HG02852 (cell line): ENCODE measurements at regions not wholly inside any gene's neighbourhood (a gene's known extent, or its start where the extent isn't known, plus 50 kb on each side); places are given as distances from the start of the nearest gene placed in this dataset.

ENCODE experiments used
- ATAC-seq: cut with Tn5 transposase; IDR thresholded peaks from one replicate; pipeline ENCODE4 v1.9.1; 2021; ENCODE audit warnings: mild to moderate bottlenecking, moderate library complexity; ENCODE audit not compliant: unreplicated experiment

DNA sequence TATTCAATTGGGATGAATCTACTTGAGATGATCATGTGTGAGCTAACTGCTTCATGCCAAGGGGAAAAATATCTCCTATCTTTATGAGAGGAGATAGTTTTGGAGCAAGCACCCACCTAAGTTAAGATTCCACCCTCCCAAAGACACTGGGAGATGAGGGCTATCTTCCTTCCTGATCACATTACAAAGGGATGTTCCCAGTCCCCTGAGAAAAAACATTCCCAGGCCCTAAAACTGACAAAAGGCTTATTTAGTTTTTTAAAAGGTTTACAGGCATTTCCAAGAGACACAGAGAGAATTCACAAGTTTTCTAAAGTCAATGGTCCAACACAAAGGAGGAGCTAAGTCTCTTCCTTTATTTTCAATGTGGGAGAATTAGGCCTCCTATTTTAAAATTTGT is 401.5 kb downstream of the FBXO15 start:
- ATAC-seq = no peak

DNA sequence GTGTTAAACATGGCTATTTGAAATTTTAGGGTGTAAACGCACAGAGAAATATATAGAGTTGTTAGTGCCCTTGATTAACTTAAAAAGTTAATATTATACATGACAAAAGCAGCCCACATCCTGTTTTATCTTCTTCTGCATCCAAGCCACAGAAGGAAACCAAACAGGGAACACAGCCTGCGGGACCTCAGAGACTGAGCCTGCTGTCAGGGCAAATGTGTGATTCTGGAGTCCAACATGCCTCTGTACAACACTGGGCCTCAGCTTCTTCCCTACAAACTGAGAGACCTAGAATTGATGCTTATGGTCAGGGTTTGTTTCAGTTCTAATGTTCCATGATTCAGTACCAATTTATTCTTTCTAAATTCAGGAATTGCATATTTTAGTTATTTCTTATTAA is 404.7 kb downstream of the FBXO15 start:
- ATAC-seq = no peak

DNA sequence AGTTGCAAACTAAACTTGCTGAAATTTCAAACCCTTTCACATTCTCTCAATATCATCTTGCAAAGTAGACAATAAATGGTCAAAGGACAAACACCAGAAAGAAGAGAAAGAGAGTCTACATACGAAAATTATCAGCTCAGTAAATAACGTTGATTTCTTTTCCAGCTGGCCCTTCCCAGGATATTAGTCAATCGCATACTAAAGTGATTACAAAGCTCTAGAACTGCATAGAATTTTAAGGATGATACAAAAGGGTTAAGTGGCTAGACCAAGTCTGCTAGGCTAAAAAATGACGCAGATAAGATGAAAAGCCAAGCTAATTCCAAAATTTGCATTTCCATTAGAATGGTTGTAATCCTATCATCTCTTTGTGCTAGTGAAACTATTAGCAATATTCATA is 405.7 kb downstream of the FBXO15 start:
- no peak for ATAC-seq

DNA sequence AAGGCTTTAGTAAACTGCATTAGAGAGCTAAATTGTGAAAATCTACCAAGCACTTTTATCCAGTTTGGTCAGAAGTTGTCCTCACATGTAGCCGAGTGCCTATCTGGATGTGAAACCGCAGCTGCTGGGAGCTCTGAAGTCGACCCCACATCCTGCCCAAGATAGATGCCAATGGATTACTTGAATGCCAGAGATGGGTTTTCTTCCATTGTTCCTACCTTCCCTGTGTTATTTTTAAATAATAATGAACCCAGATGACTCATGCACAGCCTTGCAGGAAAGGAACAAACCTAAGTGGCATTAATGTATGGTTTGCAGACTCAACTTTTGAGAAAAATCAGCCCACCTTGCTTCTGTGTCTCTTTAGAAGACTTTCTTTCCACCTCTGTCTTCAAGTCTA is 408.5 kb downstream of the FBXO15 start:
- ATAC-seq = no peak

DNA sequence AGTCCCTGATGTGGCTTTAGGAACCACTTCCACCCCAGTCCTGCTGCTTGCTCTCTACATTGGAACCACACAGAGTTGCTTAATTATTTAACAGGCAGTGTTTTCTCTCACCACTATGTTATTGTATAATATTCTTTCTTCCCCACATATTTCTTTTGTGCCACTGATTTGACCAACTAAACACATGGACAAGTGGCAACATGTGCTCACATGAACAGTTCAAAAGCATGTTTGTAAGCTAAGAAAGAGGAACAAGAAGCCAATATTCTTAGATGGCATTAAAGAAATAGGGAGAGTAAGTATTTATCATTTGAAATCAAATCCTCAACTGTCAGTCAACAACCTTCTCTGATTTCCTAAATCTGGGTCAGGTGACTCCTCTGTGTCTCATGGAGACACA is 409.6 kb downstream of the FBXO15 start:
- ATAC-seq = no peak

DNA sequence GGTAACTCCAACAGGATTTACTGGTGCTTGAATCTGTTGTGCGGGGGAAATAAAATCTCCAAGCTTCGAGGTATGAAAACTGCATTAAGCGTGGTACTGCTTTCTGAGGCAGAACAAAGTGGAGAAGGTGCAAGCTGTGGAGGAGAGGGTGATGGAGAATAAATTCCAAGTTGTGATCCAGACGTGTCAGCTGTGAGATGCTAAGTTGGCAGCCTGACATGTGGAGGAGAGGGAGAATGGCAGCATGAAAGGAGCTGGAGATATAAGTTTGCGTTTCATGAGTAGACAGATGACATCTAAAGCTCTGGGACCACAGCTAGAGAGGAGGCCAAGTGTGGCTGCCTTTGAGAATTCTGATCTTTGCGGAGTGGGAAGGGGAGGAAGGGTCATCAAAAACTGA is 411.8 kb downstream of the FBXO15 start:
- no peak for ATAC-seq

DNA sequence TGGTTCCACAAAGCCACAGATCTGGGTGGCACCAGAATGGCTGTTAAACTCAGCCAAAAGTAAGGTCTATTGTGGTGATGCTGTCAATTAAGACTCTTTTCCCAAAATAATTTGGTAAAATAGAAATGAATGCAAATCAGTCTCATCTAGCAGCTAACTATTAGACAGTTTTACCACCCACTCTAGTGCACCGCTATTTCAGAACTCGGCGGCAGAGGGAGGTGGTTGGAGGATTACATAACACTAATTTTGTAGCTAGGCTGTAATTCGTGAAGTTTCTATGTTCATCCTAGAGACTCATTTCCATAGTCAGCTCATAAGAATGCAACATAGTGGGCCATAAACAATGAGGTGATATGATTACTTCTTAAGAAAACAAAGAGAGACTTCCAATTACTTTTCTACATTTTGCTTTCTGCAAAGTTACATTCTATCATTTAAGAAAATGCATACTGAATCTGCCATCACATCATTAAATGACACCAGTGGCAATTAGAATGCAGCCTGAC is 413.8 kb downstream of the FBXO15 start:
- no peak for ATAC-seq

DNA sequence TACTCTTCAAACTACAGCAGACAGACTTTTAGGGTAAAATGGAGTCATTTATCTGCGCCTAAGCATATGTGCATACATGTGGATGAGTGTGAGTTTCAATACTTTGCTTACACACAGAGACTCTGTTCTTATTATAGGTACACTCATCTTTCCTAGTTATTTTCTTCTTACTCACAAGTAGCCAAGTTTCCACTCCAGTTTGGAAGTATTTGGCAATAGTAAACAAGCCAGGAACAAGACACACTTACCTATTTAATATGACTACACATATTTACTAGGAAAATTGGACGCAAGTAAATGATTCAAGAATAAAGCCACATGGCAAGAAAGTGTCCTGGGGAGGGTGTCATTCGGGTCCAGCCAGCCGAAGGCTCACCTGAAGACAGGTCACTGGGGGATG is 414.3 kb downstream of the FBXO15 start:
- ATAC-seq = no peak

DNA sequence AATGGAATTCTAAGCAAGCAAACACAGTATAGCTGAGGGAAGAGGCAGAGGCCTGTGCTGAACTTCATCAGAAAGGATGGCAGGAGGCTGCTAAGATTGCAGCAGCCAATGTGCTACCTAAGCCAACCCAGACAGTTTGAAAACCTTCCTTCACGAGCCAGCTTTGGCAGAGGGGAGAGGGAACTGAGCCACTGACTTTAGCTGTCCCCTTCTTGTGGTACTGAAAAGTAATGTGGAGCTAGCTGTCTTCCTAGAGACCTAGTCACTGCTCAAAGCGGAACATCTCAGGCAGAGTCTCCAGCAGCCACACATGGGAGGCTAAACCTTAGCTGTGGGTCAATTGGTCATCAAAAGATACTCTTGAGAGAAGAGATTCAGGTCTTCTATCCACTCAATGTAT is 419.0 kb downstream of the FBXO15 start:
- no peak for ATAC-seq

DNA sequence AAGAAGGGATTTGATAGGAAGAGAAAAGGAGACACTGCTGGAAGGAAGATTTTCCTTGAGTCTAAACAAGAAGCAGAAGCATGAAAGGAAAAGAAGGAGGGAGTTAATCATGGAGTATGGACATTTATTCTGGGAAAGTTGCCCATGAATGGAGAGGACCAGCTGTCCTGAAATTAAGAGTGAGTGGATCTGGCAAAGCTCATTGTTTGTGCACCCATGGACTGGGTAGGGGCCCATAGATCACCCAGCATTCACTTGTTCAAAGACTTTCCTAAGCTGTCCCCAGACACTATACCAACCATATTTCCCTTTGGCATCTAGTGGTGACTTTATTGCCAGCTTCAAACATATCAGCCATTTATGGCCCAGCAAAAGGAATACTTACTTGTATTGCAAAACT is 422.7 kb downstream of the FBXO15 start:
- no peak for ATAC-seq

DNA sequence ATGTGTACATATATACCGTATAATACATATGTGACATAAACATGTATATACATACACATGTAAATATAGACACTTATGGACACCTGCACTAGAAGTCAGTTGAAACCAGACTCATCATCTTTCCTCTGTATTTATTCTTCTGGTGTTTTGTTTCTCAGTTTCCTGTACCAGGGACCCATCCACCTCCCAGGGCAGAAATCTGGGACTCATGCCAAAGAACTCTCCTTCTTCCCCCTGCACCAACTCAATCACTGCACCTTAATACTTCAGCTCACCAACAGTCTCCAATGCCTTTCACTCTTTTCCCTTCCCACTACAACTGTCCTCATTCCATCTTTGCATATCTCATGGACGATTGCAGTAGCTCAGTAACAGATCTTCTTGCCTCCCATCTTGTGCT is 428.0 kb downstream of the FBXO15 start:
- no peak for ATAC-seq

DNA sequence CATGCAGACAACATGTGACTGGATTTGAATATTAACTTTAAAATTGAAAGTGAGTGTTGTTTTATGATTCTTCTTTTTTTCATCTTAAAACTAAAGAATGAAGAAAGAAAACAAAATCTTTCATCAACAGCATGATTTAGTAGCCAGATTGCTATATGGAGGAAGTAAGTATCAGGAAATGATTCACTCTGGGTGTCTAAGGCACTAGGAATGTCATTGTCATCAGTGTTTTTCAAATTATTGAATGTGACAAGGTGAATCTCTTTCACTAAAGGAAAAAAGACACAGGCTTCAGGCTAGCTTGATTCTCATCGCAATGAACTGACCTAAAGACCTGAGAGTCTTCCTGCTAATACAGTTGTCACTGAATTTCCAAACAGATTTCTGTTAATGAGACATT is 430.1 kb downstream of the FBXO15 start:
- no peak for ATAC-seq

DNA sequence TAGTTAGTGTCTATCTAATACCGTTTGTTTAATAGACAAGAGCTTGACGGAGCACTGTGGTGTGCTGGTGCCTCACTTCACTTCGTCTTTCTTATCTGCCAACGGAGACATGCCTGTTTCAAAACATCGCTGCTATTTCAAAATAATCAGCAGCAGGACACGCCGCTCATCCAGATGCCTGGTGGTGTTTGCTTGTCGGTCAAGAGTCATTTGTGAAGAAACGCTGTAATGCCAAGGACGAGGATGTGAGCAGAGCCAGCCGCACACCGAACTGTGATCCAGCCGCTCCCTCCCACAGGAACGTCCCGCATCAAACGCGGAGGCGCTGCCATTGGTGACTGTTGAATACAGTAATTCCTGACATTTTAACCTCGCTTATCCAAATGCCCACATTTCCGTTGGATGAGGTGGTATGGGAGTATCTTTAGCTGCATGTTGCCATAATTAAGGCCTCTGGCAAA is 432.4 kb downstream of the FBXO15 start:
- ATAC-seq = no peak

DNA sequence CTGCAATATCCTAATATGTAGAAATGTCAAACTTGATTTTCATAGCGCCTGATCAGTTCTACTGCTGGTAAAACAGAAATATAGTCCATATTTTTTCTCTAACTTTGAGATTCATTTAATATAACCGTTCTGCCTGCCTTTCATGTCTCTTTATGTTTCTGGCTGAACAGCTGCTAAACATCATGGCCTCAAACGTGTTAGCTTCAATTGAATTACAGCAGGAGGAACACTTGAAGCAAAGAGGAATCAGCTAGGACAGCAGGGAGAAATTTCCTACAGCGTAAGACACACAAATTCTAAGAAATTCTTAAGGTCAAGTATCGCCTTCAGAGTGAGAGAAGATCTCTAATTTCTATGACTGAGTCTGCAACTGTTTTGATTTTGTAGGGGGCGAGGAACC is 433.2 kb downstream of the FBXO15 start:
- no peak for ATAC-seq

DNA sequence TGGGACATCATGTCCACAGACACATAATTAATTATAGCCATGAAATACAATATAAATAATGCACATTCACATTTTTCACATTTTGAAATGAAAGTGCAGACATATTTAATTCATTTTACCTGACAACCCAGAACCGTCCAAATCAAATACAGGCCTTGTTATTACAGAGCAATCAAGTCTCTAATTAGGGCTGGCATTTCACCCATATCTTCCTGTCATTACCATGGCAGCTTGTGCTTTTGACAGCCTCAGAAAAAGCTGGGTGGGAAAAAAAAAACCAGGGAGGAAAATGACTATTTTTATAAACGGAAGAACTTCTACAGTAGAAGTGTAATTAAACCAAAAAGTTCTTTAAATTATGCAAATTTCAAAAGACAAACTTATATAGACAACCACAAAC is 436.4 kb downstream of the FBXO15 start:
- no peak for ATAC-seq

DNA sequence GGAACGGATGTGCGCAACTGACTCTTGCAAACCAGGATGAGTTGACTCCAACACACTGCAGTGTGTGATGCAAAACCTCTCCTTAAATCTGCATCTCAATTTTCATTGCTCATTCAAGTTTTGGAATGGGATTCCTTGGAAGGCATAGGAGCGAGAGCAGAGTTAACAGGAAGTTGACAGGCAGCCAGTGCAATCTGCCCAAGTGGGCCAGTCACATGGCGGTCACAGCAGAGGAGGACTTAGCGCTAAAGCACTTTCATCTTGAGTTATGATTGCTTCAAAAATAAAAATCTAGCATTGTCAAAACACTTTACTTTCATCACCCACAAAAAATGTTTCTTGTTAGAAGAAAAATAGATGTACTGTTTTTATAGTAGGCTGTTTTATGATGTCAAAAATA is 439.0 kb downstream of the FBXO15 start:
- no peak for ATAC-seq

DNA sequence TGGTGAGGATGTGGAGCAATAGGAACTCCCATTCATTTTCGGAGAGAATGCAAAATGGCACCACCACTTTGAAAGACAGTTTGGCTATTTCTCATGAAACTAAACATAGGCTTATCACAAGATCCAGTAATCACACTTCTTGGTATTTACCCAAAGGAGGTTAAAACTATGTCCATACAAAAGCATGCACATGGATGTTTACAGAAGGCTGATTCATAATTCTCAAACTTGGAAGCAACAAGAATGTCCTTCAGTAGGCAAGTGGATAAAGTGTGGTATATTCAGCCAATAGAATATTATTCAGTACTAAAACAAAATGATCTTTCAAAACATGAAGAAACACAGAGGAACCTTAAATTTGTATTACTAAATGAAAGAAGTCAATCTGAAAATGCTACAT is 440.6 kb downstream of the FBXO15 start:
- ATAC-seq = no peak

DNA sequence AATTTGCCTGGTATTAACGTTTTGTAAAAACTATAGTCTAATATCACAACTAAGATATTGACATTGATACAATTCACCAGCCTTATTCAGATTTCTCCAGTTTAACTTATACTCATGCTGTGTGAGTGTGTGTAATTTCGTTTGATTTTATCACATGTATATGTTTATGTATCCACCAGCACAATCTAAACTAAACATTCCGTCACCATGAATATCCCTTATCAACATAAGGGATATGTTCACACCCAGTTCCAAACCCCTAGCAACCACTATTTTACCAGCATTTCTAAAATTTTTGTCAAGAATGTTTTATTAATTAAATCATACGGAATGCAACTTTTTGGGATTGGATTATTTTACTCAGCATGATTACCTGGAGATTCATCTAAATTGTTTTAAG is 450.3 kb downstream of the FBXO15 start:
- ATAC-seq = no peak

DNA sequence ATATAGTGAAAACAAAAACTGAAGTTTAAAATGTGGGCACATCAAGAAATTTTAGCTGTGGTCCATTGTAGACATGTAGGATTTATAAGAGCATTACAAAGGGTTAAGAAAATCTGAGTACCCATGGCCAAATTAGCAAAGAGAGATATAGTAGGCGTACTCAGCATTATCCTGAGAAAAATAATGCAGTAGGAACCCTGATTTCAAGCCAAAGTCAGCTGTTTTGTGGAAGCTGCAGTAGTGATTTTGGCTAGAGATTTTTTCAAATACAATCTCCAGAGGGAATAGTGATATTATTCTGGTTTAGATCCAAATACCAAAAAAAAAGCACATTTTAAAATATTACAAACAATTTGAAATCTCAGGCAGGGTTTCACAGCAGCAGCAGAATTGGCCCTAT is 450.9 kb downstream of the FBXO15 start:
- no peak for ATAC-seq

DNA sequence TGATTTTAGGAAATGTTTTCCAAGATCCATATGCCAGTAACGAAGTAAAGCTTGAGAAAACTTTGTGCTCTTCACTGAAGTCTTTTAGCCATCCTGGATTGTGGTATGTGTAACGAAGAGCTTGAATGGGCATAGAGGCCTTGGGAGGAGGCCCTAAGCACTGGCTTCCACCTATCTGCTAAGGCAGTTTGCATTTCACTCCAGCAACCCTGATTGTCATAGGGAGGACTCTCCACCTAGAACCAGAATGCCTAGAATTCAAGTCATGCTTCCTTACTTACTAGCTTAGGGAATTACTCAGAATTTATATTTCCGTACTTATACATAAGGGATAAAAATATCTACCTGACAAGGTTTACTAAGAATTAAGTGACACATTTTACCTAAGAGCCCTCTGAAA is 451.5 kb downstream of the FBXO15 start:
- no peak for ATAC-seq

DNA sequence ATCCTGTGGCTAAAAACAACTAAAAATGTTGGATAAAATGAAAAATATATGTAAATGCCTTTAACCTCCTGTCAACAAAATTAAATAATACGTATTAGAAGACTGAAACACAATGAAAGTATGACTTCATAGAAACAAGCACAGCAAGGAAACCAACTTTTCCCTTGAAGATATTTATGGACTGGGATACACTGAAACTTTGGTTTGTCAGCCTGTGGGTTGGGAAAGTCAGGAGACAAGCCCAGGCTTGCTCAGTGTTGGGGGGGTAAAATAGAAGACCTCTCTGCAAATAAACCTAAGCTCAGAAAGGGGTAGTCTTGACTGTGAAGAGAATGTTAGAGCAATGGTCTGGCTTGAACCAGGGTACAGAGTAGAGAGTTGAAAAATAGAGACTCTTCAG is 454.5 kb downstream of the FBXO15 start:
- no peak for ATAC-seq

DNA sequence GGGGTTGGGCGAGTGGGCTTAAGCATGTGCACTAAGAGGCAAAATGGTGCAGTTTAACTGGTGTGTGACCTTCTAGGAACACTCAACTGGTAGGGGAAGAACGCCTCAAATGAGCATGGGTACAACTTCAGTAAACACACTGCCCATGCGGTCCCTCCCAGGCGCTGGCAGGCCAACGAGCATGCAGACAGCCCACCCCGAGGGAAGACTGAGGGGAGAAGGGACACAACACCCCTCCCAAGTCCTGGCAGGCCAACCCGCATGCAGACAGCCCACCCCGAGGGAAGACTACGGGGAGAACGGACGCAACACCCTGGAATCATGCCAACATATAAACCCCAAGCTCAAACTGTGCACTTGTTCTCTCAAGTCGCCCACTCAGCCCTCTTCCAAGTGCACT is 456.0 kb downstream of the FBXO15 start:
- no peak for ATAC-seq

DNA sequence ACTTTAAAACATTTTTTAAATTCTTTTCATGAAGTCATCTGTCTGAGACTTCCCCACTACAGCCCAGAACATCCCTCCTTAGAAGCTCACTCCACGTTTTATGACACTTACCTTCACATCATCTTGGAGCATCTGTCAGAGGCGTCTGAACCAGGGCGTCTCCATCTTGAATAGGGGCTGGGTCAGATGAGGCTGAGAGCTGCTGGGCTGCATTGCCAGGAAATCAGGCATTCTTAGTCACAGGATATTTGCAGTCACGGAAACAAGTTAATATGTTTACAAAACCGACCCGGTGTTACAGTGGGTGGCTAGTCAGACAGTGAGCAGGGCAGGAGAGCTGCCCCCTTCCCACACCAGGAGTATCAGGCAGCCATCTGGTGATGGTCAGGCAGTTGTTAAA is 456.5 kb downstream of the FBXO15 start:
- ATAC-seq = no peak

DNA sequence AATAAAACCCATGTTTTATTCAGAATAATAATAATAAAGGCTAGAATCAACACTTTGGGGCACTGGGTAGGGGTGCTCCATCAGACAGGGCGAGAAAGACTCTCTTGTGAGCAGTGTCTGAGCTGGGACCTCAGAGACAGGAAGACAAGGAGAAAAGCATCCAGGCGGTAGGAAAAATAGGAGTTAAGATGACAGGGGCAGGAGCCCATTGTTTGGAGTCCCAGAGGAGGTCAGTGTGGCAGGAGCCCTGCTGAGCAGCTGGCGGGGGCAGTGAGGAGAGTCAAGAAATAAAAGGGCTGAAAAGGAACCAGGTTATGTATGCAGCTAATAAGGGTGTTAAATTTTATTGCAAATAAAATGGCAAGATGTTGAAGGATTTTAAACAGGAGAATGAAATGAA is 457.4 kb downstream of the FBXO15 start:
- ATAC-seq = no peak
